ENCODE measurements at regions not wholly inside any gene's neighbourhood (a gene's known extent, or its start where the extent isn't known, plus 50 kb on each side); places are given as distances from the start of the nearest gene placed in this dataset.

DNA sequence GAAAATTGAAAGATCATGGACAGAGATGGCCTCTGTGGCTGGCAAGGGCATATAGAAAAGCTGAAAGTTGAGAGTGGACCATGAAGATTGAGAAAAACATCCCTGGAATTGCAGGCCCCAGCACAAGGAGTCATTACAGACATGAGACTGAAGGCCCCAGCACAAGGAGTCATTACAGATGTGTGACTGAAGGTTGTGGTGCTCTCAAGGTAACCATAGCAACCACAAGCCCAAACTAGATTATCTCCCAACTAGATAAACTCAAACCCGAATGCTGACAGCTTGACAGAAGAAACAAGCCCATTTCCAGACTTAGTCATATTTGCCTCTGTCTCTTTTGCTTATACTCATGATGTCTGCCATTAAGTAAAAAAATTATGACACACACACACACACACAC lies 1252.1 kb upstream of the ADGRL4 start:
- no peak for TF ChIP-seq EZH2 (IDR thresholded peaks at IDR 0.05; ENCODE audit: insufficient read depth, poor library complexity, severe bottlenecking)
- TF ChIP-seq EZH2phosphoT487 (IDR thresholded peaks at IDR 0.05; ENCODE audit: insufficient read depth, low read depth) = no peak

All from GM23248 (cell line).